NK-92 treated with Interleukin-12 subunit alpha and Interleukin-12 subunit beta, amount 100 ng/mL, for 24 hours (cell line): ENCODE measurements at regions not wholly inside any gene's neighbourhood (a gene's known extent, or its start where the extent isn't known, plus 50 kb on each side); places are given as distances from the start of the nearest gene placed in this dataset.
"Not testable (repeated sequence)": the region's sequence is repeated elsewhere in the genome, so short reads cannot be mapped to it uniquely, and the experiment has no call there.

Experiments used
- DNase-seq: peaks from one replicate; lab custom pipeline; 2025; lab: John Stamatoyannopoulos, UW

DNA sequence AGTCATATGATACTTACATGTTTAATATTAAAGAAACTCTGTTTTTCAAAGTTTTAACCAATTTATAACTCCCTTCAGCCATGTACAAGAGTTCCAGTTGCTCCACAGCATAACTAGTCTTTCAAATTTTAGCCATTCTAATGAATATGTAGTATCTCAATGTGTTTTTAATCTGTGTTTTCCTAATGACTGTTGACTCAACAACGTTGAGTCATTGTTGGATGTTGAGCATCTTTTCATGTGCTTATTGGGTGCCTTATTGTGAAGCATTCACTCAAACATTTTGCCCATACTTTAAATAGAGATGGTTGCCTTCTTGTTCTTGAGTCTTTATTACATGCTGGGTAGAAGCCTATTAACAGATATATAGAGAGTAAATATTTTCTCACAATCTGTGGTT is 240.2 kb upstream of the LYPLAL1 start:
- DNase-seq, result no peak

DNA sequence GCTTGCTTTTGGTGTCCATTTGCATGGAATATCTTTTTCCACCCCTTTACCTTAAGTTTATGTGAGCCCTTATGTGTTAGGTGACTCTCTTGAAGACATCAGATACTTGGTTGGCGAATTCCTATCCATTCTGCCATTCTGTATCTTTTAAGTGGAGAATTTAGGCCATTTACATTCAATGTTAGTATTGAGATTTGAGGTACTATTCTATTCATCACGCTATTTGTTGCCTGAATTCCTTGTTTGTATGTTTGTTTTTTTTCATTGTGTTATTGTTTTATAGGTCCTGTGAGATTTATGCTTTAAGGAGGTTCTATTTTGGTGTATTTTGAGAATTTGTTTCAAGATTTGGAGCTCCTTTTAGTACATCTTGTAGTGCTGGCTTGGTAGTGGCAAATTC is 238.3 kb upstream of the LYPLAL1 start:
- not testable (repeated sequence) for DNase-seq

DNA sequence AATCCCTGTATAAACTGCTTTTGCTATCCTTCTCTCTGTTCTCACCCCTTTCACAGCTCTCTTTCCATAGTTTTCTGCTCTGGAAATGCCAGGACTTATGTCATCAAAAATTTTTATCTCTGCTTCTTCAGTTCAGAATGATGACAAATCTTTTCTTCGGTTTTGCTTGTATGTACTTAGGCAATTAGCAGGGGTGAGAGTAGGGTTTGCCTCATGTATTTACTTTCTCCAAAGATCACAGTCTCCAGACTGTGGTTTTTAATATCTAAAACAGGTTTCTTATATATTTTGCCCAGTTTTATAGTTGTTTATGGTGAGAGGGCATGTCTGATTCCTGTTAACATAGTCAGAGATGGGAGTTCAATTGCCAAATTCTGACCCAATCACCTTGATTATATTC is 235.4 kb upstream of the LYPLAL1 start:
- no peak for DNase-seq

DNA sequence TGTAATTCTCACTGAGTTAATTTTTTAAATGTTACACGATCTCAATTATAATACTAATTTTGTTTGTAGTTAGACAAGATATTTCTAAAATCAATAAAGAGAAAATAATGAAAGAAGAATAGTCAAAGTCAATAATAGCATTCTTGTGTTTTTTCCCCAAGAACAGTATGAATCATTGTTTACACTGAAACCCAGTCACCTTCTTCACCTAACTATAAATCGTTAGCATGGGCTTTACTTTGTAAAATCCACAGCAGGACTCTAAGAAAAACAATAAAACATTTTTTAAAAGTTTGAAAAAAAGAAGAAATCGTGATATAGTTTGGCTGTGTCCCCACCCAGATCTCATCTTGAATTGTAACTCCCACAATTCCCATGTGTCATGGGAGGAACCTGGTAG is 234.6 kb upstream of the LYPLAL1 start:
- DNase-seq, result no peak

DNA sequence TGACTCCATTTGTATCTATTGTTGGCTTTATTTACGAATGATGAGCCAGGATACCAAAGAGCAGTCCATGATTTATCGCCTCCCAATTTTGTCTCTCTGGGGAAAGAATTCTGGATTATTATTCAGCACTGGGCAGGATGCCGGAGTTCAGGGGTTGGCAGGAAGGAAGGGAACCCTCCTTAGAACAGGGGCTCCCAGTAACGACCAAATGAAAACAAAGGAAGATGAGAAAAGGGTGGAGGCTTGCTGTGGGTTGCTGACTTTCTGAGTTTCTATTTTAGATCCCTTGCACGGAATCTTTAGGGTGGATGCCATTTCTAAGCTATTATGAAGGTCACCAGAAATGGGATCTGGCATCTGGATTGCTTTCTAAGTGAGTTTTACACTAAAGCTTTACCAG is 231.2 kb upstream of the LYPLAL1 start:
- no peak for DNase-seq

DNA sequence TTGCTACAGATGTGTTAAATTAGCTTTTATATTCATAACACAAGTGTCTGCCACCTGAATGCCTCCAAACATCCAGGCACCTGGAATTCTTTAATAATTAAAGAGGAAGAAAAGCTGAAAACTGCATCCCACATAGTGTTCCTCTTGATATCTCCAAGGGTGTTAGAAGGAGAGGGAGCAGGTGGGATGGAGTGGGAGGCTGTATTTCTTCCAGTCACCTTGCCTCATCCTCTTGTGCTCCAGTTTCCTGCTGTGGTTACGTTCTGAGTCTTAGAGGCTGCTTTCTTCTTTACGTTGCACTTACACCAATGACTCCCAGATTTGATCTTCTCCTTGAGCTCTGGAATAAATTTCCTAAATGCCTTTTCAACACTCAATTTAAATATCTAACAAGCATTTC is 230.3 kb upstream of the LYPLAL1 start:
- DNase-seq, result no peak

DNA sequence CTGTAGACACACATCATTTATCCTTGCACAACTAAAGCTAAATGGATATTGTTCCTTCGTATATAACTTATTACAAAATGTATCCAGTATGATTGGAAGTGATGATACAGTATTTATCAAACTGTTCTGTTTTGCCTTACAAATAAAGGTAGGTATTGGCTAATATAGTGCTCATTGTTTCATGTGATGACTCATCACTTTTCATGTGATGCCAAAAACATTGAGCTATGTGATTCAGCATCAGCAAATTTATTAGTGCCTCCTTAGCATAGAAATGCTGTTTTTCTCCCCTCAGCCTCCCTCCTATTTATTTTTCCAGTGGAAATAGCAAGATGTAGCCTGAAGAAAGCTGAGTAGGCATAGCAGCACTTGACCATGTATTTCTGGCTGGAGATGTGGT is 228.6 kb upstream of the LYPLAL1 start:
- DNase-seq, result no peak

DNA sequence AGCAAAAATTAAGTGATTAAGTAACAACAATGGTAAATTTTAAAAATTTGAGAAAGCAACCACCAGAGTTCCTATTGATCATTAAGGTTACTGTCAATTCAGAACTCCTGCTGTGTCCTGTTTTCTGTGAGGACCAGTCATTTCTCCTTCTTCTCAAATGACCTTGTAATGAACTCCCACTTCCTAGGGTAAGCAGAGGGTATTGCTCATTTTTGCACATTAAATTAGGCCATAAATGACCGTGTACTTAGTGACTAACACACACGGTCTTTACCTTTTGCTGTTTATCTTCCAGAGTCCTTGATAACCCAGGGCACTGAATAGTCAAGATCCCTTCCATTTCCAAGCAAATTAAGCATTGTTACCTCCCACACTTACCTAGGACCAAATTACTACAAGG is 227.5 kb upstream of the LYPLAL1 start:
- DNase-seq, result no peak

DNA sequence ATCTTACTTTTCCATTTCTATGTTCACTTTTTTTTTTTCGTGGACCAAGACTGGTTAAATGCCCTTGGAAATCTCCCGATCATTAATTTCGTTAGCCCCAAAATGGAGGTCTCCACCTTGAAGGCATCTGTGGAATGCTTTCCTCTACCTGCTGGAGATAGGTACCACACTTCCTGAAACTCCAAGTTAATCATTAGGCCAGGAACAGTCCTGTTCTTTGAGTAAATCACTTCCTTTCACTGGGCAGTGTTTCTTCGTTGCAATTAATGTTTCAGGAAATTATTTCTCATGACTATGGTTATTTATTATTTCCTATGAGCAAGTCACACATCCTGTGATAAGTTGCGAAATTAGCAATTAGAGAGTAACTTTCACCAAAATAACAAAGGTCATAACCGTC is 225.2 kb upstream of the LYPLAL1 start:
- no peak for DNase-seq

DNA sequence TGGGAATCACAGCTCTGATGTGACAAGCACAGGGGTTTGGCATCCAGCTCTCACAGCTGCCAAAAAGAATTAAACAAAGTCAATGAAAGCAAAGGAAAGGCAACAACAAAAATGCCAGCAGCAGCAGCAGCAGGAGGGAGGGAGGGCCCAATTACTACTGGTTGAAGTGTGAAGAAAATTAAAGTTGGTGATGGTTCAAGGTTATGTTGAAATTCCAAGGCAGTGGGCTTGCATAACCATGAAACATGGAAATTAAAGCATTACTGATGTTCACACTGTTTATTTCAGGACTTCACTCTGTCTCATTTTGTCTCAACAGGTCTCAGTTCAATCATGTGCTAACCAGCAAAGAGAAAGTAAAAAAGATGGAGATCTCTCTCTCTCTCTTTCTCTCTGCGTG is 220.3 kb upstream of the LYPLAL1 start:
- DNase-seq, result no peak

DNA sequence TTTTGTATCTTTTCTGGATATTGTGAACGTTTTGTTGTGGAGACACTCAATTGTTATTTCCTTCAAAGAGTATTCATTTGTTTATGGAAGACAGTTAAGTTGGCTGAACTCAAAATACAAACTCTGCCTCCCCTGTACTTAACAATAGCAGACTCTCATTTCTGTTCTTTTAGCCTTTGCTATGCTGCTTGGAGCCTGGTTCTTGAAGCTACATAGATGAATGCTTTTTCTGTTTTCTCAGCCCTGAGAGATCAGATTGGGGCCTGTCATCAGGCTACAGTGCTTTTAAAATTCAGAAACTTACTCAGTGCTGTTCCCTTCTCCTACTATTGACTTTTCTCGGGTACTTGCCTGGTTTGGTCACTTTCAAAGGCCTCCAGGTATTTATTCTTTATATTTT is 215.7 kb upstream of the LYPLAL1 start:
- no peak for DNase-seq

DNA sequence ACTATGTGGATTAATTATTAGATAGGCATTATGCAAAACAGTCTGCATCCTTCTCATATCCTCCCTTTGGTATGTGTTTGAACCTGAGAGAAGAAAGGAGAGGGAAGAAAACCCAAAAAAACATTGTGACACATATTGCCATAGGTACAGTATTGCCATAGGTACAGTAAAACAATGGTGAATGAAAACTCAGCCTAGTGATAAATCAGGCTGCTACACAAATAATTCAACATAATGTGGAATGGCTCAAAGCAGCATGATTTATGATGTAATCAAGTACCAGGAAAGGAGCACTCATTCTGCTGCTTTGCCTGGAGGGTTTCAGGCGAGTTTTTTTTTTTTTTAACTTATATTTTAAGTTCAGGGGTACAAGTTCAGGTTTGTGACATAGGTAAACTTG is 213.9 kb upstream of the LYPLAL1 start:
- DNase-seq, result no peak

DNA sequence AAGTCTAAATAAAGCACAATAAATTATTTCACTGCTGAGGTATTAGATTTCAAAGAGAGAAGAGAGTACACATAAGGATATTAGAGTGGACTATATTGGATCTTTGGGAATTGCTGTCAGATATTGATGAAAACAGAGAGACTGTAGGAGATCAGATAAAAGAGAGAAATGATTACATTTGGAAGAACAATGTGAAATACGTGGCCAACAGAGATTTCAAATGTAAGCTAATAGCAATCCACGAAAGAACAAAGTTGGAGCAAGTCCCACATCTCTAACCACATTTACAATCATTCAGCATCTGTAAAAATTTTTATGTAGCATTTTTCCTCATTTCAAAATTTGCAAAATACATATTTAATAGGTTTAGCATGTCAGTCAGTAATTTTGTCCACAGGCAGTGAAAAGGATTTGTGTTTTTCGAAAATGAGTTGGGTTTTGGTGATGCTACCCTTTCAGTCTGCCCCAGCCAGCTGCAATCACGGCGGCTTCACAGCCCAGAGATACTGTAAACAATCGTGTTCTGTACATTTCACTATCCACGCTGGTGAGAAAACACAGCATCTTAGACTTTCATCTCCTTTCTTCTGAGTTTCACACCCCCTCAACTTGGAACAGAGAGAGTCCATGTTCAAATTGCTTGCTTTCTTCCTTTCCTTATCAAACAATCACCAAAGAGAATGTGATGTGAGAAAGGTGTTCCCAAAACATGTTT is 209.1 kb upstream of the LYPLAL1 start:
- no peak for DNase-seq

DNA sequence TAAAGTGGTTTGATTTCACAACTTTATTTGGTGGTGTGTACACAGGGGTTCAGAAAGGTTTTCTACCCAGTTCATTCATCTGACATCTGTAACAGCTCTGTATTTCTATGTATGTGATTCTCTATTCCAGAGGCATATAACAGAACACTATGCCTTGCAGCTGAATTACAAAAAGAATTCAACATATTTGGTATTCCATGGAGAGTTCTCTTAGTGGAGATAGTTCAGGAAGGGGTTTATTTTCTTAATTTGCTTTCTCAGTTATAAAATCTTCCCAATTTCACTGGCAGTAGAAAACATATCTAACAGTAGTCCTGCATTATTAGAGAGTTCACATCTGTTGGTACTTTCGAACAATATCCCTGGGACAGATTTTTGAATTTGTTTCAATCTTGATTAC is 207.9 kb upstream of the LYPLAL1 start:
- no peak for DNase-seq

DNA sequence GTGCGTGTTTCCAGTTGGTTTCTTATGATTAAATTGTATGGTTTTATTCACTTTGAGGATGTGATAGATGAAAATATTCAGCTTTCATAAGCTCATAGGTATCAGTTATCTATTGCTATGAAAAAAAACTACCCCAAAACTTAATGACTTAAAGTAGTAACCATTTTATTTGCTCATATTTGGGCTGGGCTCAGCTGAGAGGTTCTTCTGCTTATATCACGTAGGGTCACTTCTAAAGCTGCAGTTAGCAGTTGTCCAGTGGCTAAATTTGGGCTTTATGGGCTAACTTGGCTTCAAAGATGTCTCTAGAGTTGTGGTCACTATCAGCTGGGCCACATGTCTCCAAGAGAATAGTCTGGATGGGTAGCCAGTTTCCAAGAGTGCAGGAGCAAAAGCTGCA is 206.4 kb upstream of the LYPLAL1 start:
- no peak for DNase-seq

DNA sequence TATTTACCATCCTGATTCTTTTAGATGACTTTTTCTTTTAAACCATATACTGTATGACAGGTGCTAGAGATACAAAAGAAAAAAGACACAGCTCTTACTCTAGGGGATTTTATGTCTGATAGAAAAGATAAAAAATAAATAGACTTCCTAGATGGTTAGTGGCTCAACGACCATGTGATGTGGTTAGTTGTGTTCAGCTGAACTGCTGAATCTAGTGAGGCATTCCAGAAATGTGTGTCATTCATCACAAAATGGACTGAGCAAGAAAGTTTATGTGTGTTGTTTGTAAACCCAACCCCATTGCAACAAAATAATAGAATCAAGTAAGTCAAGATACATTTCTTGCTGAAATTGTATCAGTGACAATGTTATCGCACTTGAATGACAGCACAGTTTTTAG is 205.8 kb upstream of the LYPLAL1 start:
- DNase-seq, result no peak

DNA sequence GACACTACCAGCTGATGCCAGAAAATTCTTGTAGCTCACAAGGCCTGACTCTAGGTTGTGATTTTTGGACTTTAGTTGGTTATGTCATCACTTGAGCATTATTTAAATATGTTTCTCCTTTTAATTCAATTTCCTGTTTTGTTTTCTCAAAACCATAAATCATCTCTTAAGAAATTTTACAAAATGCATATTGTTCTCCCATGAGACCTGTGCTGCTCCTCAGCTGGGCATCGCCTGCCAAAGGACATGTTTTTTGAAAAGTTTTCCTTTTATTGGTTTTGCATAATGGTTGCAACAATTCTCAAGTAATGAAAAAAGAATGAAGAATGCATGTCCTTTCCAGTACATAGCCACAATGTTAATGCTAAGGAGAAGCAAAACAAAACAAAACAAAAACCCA is 204.7 kb upstream of the LYPLAL1 start:
- no peak for DNase-seq

DNA sequence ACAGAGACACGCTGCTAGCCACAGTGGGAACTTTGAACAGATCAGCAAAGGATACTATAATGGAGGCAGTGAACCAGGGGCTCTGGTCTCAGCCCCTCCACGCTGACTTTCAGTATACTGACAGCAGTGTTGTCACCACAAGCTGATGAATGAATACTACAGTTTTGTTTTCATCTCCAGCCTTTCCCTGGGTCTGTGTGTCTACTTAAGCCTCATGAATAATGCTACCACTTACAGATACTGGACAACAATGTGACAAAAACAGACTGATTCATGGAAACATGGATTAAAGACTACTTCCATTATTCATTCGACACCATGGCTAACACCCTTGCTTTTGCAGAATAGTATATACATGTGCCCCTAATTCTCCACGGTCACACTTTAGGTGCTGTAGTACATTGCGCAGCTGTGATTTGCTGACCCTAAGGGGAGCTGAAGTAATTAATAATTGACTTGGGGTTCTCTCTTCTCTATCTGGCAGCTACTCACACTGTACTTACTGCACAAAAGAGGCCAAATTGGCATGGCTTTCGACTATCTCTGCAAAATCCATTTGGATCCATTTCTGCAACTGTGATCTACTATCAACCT is 203.2 kb upstream of the LYPLAL1 start:
- DNase-seq, result no peak

DNA sequence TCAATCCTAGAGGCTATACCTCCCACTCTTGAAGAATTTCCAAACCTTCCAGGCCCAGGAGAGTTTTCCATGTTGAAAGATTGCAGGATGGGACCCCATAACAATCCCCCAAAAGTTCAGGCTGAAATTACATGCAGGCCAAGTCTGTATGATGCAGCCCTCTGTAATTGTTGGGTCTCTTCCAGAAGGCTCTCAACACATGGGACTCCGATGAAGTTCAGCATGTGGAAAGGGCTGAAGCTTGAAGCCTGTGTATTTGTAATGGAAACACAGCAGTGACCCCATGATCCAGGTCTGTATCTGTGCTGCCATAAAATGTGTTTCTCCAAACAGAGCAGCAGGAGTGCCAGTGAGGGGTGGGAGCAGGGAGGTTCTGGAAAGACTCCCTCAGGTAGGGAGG is 202.5 kb upstream of the LYPLAL1 start:
- DNase-seq, result no peak

DNA sequence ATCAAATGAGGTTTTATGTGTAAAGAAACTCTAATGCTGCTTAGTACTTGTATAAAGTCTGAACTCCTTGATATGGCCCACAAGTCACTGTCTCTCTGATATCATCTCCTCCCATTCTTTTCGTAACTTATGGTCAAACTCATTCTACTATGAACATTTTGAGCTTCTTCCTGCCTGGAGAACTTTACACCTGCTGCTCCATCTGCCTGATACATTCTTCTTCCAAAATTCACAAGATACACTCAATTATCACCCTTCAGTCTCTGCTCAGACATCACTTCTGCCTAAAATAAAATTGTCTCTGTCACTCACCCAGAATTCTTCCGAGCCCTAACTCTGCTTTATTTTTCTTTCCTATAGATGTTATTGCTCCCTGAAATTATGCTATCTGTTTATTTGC is 192.8 kb upstream of the LYPLAL1 start:
- DNase-seq, result no peak

DNA sequence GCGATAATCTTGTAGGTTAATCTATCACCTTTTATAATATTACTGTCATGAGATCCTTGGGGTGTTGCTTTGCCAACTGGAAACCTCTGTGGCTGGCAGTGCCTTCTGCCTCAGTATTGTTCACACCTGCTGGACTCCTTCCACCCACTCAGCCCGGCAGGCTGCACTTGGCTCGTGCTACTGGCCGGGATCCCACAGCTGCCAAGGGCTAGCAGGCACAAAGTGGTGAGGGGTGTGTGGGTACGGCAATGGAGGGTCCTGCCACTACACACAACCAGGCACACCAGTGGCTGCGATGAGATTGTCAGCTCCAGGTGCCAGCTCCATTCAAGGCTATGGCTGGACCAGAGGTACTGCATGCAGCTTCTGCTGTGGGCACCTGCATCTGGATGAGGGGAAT is 191.2 kb upstream of the LYPLAL1 start:
- DNase-seq, result no peak

DNA sequence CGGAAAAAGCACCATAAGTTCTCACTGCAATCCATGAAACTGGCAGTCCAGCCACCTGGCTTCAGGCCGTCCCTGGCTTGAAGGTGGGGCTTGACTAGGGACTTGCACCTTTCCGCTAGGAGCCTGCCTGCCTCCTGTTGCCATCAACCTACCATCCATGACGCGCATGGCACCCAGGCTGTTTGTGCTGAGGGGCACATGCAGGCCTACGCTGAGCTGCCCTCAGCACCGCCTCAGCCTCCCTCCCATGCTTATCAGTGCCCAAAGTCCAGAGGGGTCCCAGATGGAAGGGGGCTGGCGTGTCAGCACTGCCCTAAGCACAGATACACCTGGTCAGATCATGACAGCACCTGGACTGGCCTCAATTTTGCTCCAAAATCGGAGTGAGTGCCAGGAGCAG is 190.2 kb upstream of the LYPLAL1 start:
- no peak for DNase-seq

DNA sequence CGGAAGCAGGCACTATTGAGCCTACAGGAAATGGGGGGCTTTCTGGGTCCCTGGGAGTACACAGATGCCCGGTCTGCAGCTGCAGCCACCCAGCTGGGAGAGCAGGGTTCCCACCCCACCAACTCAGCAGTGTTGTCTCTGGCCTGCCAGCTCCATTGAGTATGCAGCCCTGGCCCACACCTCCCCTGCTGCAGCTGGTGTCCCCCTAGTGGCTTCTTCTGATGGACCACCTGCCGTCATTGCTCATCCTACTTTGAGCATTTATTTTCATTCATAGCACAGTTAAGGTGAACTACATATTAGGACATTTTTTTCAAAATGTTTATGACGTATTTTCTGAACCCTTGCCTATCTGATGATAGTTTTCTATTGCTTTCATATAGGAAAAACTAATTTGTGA is 189.8 kb upstream of the LYPLAL1 start:
- no peak for DNase-seq

DNA sequence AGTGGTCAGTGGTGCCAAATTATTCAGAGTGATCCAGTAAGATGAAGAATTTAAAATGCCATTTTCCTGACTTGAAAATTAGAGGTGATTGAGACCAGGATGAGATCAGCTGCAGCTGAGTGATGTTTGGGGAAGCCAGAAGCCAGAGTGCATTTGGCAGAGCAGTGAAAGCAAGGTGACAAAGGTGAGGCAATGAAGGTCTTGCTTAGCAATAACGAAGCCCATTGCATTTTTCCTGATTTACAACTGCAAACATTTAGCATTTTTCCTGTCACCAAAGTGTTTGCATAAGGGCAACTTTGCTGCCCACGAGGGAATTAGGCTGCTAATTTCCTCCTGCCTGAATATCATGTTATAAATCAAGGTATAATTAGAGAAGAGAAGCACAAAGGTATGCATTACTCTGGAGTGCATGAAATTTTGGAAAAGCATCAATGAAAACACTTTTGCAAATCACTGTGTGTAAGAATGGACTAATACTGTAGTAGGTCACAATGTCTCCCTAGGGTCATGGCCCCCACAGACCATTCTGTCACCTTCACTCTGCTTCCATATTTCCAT is 188.2 kb upstream of the LYPLAL1 start:
- DNase-seq, result no peak
